LNCaP clone FGC (cell line): ENCODE measurements at regions not wholly inside any gene's neighbourhood (a gene's known extent, or its start where the extent isn't known, plus 50 kb on each side); places are given as distances from the start of the nearest gene placed in this dataset.

Source experiments
- DNase-seq: peaks from one replicate; pipeline ENCODE4 v3.0.0-alpha.2; 2011; ENCODE audit warnings: low read depth
- H3K4me3 ChIP-seq: 2 replicates; pipeline ENCODE4 v1.5.1; 2011; ENCODE audit warnings: mild to moderate bottlenecking, low read depth, low read length, control low read depth
- TF ChIP-seq, protein P1 (sequence below): IDR thresholded peaks from 2 replicates; pipeline ENCODE4 v1.5.1; 2012; ENCODE audit warnings: mild to moderate bottlenecking; ENCODE audit not compliant: control insufficient read depth, insufficient read depth; ENCODE audit errors: extremely low read depth

DNA sequence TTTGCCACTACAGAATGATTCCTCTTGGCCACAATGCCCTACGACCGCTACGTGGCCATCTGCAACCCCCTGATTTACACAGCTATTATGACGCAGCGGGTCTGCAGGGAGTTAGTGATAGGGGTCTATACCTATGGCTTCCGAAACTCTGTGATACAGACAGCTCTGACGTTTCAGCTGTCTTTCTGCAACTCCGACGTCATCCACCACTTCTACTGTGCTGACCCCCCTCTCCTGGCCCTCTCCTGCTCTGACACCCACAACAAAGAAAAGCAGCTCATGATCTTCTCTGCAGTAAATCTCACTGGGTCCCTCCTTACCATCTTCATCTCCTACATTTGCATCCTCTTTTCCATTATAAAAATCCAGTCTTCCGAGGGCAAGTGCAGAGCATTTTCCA, 52.3 kb upstream of the OR5P2 start:
- DNase-seq, result no peak
- H3K4me3 ChIP-seq, result no peak overlapping the region
- TF ChIP-seq, protein P1, sequence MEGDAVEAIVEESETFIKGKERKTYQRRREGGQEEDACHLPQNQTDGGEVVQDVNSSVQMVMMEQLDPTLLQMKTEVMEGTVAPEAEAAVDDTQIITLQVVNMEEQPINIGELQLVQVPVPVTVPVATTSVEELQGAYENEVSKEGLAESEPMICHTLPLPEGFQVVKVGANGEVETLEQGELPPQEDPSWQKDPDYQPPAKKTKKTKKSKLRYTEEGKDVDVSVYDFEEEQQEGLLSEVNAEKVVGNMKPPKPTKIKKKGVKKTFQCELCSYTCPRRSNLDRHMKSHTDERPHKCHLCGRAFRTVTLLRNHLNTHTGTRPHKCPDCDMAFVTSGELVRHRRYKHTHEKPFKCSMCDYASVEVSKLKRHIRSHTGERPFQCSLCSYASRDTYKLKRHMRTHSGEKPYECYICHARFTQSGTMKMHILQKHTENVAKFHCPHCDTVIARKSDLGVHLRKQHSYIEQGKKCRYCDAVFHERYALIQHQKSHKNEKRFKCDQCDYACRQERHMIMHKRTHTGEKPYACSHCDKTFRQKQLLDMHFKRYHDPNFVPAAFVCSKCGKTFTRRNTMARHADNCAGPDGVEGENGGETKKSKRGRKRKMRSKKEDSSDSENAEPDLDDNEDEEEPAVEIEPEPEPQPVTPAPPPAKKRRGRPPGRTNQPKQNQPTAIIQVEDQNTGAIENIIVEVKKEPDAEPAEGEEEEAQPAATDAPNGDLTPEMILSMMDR, result no peak
